GM23248 (cell line): ENCODE measurements at regions not wholly inside any gene's neighbourhood (a gene's known extent, or its start where the extent isn't known, plus 50 kb on each side); places are given as distances from the start of the nearest gene placed in this dataset.

ENCODE experiments used
- EZH2 ChIP-seq: fragments of 200-600 bp; sonication (generic); IDR thresholded peaks from 2 replicates; pipeline ENCODE4 v1.6.1; 2018; ENCODE audit warnings: antibody characterized with exemption, mild to moderate bottlenecking; ENCODE audit not compliant: insufficient read depth, poor library complexity, severe bottlenecking
- EZH2phosphoT487 ChIP-seq: fragments of 200-600 bp; sonication (generic); IDR thresholded peaks from 2 replicates; pipeline ENCODE4 v1.6.1; 2018; ENCODE audit warnings: antibody characterized with exemption, moderate library complexity, mild to moderate bottlenecking, low read depth; ENCODE audit not compliant: insufficient read depth

DNA sequence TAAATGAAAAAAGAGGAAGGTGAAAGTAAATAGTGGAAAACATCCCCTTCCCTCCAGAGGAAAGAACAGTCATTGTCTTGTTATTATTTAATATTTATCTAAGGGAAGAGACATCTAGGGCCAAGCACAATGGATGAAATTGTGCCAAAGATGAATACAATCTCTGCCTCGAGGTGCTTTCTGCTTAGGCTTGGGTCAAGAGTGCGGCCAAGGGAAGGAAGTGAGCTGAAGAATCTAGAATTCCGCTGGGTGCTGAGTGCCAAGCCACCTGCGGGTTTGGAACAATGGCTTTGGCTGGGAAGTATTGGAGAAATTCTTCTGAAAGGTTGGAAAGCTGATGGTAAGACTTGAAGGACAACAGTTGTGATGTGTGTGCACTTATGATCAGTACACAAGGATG, 531.3 kb upstream of the FZD8 start:
- no peak for TF ChIP-seq EZH2
- no peak for TF ChIP-seq EZH2phosphoT487
